Heart left ventricle (tissue), 13 donors: ENCODE measurements at regions not wholly inside any gene's neighbourhood (a gene's known extent, or its start where the extent isn't known, plus 50 kb on each side); places are given as distances from the start of the nearest gene placed in this dataset.

Experiments
- CTCF ChIP-seq, 12 donors: fragments of 200-600 bp; sonication (generic) in 4 of 12; IDR thresholded peaks; one replicate each; pipeline versions ENCODE4 v1.5.0 to v1.8.0; 2018 to 2022; ENCODE audit warnings: antibody characterized with exemption in 12 of 12, mild to moderate bottlenecking in 5 of 12
- POLR2A ChIP-seq, 2 donors: fragments of 450-650 bp; IDR thresholded peaks; one replicate each; pipeline ENCODE4 v1.6.1; 2017; ENCODE audit warnings: antibody characterized with exemption in 2 of 2, mild to moderate bottlenecking in 2 of 2, moderate library complexity in 2 of 2
- donor health status: ischemic (EF 13 %, LVEDD 7.1; RV severe dilation, severe dysfunction).
- donor health status: DM: no; HTN: yes; CAD: no.
- donor health status: DM: no; HTN: no; CAD: no.
- donor health status: ischemic (EF 25% LVEDD 6.9; RV normal size, moderate dysfunction).
- donor health status: ischemic (EF 25% LVEDD 5.7; RV mildly dilated, moderate dysfunction).
- donor health status: ischemic (EF 35%, LVEDD 5.7; RV mildly dilated, moderate dysfunction).
- donor health status: nonischemic (EF 11% LVEDD 7.7; RV severe dilation, severe dysfunction).
- donor health status: DM: yes; HTN: yes; CAD: no.
- donor health status: PGD.
- donor health status: ischemic (EF 29% LVEDD 5.4; RV normal size, mild dysfunction).
- donor health status: nonischemic (EF 23%, LVEDD 6.1; RV moderate dilation, normal function).

- no peak for TF ChIP-seq CTCF (IDR thresholded peaks at IDR 0.05)
- no peak for TF ChIP-seq POLR2A (IDR thresholded peaks at IDR 0.05)
Observed at GRCh38 chr10:70987396-70988130, 99.2 kb upstream of the PCBD1 start.
